Smooth muscle cell (in vitro differentiated cells): ENCODE measurements at regions not wholly inside any gene's neighbourhood (a gene's known extent, or its start where the extent isn't known, plus 50 kb on each side); places are given as distances from the start of the nearest gene placed in this dataset.

Source experiments
- DNase-seq: peaks from one replicate; lab custom pipeline; 2025; ENCODE audit not compliant: unreplicated experiment; lab: John Stamatoyannopoulos, UW
- H2AFZ ChIP-seq: fragments of 200-600 bp; sonication (generic); 2 replicates; pipeline ENCODE4 v1.6.0; 2016; ENCODE audit warnings: antibody characterized with exemption, low read depth, mild to moderate bottlenecking
- H3F3A ChIP-seq: fragments of 200-600 bp; sonication (generic); 2 replicates; pipeline ENCODE4 v1.6.0; 2017; ENCODE audit warnings: antibody characterized with exemption, low read depth
- H3K27ac ChIP-seq: fragments of 200-600 bp; sonication (generic); 2 replicates; pipeline ENCODE4 v1.5.1; 2016; ENCODE audit warnings: low read depth, mild to moderate bottlenecking
- H3K27me3 ChIP-seq: fragments of 200-600 bp; sonication (generic); 2 replicates; pipeline ENCODE4 v1.6.1; 2016; ENCODE audit warnings: low read depth, mild to moderate bottlenecking
- H3K36me3 ChIP-seq: fragments of 200-600 bp; sonication (generic); 2 replicates; pipeline ENCODE4 v1.5.1; 2016; ENCODE audit warnings: low read depth
- H3K4me1 ChIP-seq: fragments of 200-600 bp; sonication (generic); 2 replicates; pipeline ENCODE4 v1.5.1; 2016; ENCODE audit warnings: low read depth
- H3K4me2 ChIP-seq: fragments of 200-600 bp; sonication (generic); 2 replicates; pipeline ENCODE4 v1.6.0; 2016; ENCODE audit warnings: mild to moderate bottlenecking
- H3K4me3 ChIP-seq: fragments of 200-600 bp; sonication (generic); 2 replicates; pipeline ENCODE4 v1.5.1; 2016; ENCODE audit warnings: mild to moderate bottlenecking
- H3K79me2 ChIP-seq: fragments of 200-600 bp; sonication (generic); 2 replicates; pipeline ENCODE4 v1.6.0; 2016; ENCODE audit warnings: low read depth, mild to moderate bottlenecking
- H3K9ac ChIP-seq: fragments of 200-600 bp; sonication (generic); 2 replicates; pipeline ENCODE4 v1.6.0; 2016; ENCODE audit warnings: low read depth
- H3K9me3 ChIP-seq: fragments of 200-600 bp; sonication (generic); replicated peaks from 2 replicates; pipeline ENCODE4 v1.5.1; 2016; ENCODE audit warnings: low read depth
- H4K20me1 ChIP-seq: fragments of 200-600 bp; sonication (generic); 2 replicates; pipeline ENCODE4 v1.6.0; 2016; ENCODE audit warnings: low read depth
- CTCF ChIP-seq: fragments of 200-600 bp; sonication (generic); IDR thresholded peaks from 2 replicates; pipeline ENCODE4 v1.5.1; 2017; ENCODE audit warnings: borderline replicate concordance, mild to moderate bottlenecking, antibody characterized with exemption; ENCODE audit not compliant: insufficient read depth, poor library complexity, severe bottlenecking
- WGBS: methylation state at CpG from one replicate; pipeline ENCODE4 v1.1.7; 2016; ENCODE audit warnings: low lambda C conversion rate; 5-methylcytosine and 5-hydroxymethylcytosine counted together

DNA sequence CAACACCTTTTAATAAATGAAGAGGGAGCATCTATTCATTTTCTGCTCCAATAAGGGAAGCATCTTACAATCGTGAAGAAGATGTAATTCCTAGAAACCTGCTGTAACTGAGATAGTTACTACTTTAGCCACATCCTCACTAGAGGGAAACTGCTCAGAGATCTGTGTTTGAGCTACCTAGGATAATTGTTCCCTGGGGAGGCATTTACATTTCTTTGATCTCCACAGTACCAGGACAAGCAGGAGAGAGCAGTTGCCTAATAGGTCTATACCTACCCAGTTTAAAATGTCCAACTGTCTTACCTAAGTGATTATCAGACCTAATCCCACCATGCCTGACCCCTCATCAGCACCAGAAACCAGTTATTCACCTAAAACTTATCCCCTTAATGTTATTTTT is 196.9 kb downstream of the TUSC1 start:
- Histone ChIP-seq H3K9ac (no peak overlapping the region), H3K9me3 (no peaks in the 10 kb centered on the region), H3K4me2 (no peak overlapping the region), H3K4me3 (no peak overlapping the region), H3K27me3 (no peaks in the 10 kb centered on the region), H3K27ac (no peak overlapping the region), H3K36me3 (no peaks in the 10 kb centered on the region), H2AFZ (no peak overlapping the region), H3F3A (no peaks in the 10 kb centered on the region), H3K4me1 (no peaks in the 10 kb centered on the region), H3K79me2 (no peaks in the 10 kb centered on the region), H4K20me1 (no peaks in the 10 kb centered on the region)
- TF ChIP-seq CTCF, result no peak
- DNase-seq, result no peak
- WGBS, result 56% methylated on average over 1 of the region's 1 CpG

- Histone ChIP-seq H2AFZ (no peak overlapping the region), H3K9ac (no peak overlapping the region), H4K20me1 (no peaks in the 10 kb centered on the region), H3K27me3 (no peaks in the 10 kb centered on the region), H3K4me1 (no peaks in the 10 kb centered on the region), H3F3A (no peaks in the 10 kb centered on the region), H3K4me3 (no peak overlapping the region), H3K27ac (no peak overlapping the region), H3K36me3 (no peaks in the 10 kb centered on the region), H3K79me2 (no peaks in the 10 kb centered on the region), H3K4me2 (no peak overlapping the region), H3K9me3 (no peaks in the 10 kb centered on the region)
- TF ChIP-seq CTCF, result no peak
- no peak for DNase-seq
These were observed 197.5 kb downstream of the TUSC1 start for GRCh38 chr9:25480696-25481095.

DNA sequence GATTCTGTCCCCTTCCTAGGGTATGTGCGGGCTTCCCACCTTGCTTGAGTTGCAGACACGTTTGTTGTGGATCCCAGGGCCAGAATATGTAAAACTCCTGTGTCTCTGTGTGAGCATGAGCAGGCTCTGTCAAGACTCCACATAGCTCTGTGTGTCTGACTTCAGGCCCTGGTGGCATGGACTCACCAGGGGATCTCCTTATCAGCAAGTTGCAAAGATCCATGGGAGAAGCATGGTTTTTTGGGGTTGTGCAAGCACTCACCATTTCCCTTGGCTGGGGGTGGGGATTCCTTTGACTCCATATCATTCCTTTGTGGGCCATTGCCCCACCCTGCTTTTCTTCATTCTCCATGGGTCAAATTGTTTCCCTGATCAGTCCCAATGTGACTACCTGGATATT is 205.6 kb downstream of the TUSC1 start:
- DNase-seq, result no peak
- no peaks in the 10 kb centered on the region for H3K36me3 ChIP-seq
- H3K4me2 ChIP-seq, result no peak overlapping the region
- no peak overlapping the region for H3K4me3 ChIP-seq
- no peak for TF ChIP-seq CTCF
- H3K9ac ChIP-seq, result no peak overlapping the region
- H3K27me3 ChIP-seq, result no peaks in the 10 kb centered on the region
- H3F3A ChIP-seq, result no peaks in the 10 kb centered on the region
- no peaks in the 10 kb centered on the region for H4K20me1 ChIP-seq
- no peaks in the 10 kb centered on the region for H3K9me3 ChIP-seq
- H2AFZ ChIP-seq, result no peak overlapping the region
- H3K79me2 ChIP-seq, result no peaks in the 10 kb centered on the region
- H3K27ac ChIP-seq, result no peak overlapping the region
- WGBS, result 83% methylated on average over 2 of the region's 2 CpGs
- no peaks in the 10 kb centered on the region for H3K4me1 ChIP-seq

GRCh38 chr9:25472085-25472607 is 206.1 kb downstream of the TUSC1 start:
- WGBS, result 86% methylated on average over 4 of the region's 4 CpGs
- TF ChIP-seq CTCF, result no peak
- H3F3A ChIP-seq, result no peaks in the 10 kb centered on the region

More at GRCh38 chr9:25472085-25472607, 206.1 kb downstream of the TUSC1 start:
- Histone ChIP-seq H3K4me2 (no peak overlapping the region), H3K27ac (no peak overlapping the region), H3K27me3 (no peaks in the 10 kb centered on the region), H3K36me3 (no peaks in the 10 kb centered on the region), H3K9me3 (no peaks in the 10 kb centered on the region), H3K9ac (no peak overlapping the region), H2AFZ (no peak overlapping the region), H3K4me1 (no peaks in the 10 kb centered on the region), H3K79me2 (no peaks in the 10 kb centered on the region), H3K4me3 (no peak overlapping the region), H4K20me1 (no peaks in the 10 kb centered on the region)
- no peak for DNase-seq
